ENCODE measurements at regions not wholly inside any gene's neighbourhood (a gene's known extent, or its start where the extent isn't known, plus 50 kb on each side); places are given as distances from the start of the nearest gene placed in this dataset.

DNA sequence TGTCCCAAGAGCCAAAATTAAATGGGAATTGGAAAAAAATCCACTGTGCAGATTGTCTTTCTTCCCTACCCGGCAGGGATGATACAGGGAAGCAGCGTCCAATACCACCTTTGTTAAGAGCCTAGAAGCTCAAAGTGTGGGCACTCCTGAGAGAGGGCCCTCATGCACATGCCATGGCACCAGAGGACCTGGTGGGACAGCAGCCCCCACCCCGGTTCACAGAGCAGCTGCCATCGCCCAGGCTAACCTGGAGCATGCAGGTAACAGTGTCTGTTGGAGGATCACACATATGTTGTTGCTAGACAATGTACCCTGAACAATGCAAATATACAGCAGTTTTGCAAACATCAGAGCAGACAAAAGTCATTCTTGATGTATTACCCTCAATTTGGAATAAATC, 206.5 kb downstream of the TJP1 start:
- Histone ChIP-seq H3K27me3 (ENCODE audit: control insufficient read depth, insufficient read depth, low read length) (no peaks in the 10 kb centered on the region), H3K36me3 (ENCODE audit: control insufficient read depth, insufficient read depth, low read length) (no peaks in the 10 kb centered on the region), H3K4me3 (ENCODE audit: low read depth, low read length) (no peak overlapping the region)
- FAIRE-seq (peak; percentile 23), DNase-seq (ENCODE audit: low read depth) (no peak)
- TF ChIP-seq, protein P1, sequence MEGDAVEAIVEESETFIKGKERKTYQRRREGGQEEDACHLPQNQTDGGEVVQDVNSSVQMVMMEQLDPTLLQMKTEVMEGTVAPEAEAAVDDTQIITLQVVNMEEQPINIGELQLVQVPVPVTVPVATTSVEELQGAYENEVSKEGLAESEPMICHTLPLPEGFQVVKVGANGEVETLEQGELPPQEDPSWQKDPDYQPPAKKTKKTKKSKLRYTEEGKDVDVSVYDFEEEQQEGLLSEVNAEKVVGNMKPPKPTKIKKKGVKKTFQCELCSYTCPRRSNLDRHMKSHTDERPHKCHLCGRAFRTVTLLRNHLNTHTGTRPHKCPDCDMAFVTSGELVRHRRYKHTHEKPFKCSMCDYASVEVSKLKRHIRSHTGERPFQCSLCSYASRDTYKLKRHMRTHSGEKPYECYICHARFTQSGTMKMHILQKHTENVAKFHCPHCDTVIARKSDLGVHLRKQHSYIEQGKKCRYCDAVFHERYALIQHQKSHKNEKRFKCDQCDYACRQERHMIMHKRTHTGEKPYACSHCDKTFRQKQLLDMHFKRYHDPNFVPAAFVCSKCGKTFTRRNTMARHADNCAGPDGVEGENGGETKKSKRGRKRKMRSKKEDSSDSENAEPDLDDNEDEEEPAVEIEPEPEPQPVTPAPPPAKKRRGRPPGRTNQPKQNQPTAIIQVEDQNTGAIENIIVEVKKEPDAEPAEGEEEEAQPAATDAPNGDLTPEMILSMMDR (IDR thresholded peaks at IDR 0.05; ENCODE audit: insufficient read depth, low read length, severe bottlenecking) = no peak

DNA sequence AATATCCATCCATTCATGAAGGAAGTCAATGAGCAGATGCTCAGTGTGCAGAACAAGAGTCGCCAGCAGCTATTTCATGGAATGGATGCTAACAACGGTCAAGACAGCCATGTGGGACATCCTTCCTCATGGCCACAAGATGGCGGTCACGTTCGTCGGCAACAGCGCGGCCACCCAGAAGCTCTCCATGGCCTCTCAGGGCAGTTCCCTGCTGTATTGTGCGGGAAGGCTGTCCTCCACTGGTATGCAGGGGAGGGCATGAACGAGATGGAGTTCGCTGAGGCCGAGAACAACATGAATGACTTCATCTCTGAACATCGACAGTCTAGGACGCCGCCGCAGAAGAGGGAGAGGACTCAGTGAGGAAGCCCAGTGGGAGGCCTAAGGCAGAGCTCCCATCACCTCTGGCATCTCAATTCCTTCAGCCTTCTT, 208.3 kb downstream of the TJP1 start:
- Histone ChIP-seq H3K4me3 (ENCODE audit: low read depth, low read length) (no peak overlapping the region), H3K27me3 (ENCODE audit: control insufficient read depth, insufficient read depth, low read length) (no peaks in the 10 kb centered on the region), H3K36me3 (ENCODE audit: control insufficient read depth, insufficient read depth, low read length) (no peaks in the 10 kb centered on the region)
- TF ChIP-seq, protein P1 (IDR thresholded peaks at IDR 0.05; ENCODE audit: insufficient read depth, low read length, severe bottlenecking) = peak; percentile 16
- FAIRE-seq (no peak), DNase-seq (ENCODE audit: low read depth) (no peak)

DNA sequence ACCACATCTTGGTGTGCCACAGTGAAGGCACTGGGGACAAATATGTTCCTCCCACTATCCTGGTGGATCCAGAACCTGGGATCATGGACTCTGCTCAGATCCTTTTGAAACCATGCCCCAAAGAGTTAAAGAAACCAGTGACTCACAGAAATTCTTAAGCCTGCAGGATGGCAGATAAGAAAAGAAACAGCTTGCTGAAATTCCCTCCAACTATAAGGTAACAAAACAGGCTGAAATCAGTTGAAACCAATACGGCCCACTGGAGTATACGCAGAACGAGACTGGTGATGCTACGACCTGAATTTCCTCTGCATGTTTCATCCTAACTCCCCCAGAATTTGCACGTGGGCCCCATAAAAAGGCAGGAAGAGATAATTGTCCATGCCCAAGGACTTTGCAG, 209.6 kb downstream of the TJP1 start:
- FAIRE-seq (no peak), DNase-seq (ENCODE audit: low read depth) (no peak)
- TF ChIP-seq, protein P1 (IDR thresholded peaks at IDR 0.05; ENCODE audit: insufficient read depth, low read length, severe bottlenecking) = no peak
- Histone ChIP-seq H3K4me3 (ENCODE audit: low read depth, low read length) (no peak overlapping the region), H3K27me3 (ENCODE audit: control insufficient read depth, insufficient read depth, low read length) (no peaks in the 10 kb centered on the region), H3K36me3 (ENCODE audit: control insufficient read depth, insufficient read depth, low read length) (no peaks in the 10 kb centered on the region)

DNA sequence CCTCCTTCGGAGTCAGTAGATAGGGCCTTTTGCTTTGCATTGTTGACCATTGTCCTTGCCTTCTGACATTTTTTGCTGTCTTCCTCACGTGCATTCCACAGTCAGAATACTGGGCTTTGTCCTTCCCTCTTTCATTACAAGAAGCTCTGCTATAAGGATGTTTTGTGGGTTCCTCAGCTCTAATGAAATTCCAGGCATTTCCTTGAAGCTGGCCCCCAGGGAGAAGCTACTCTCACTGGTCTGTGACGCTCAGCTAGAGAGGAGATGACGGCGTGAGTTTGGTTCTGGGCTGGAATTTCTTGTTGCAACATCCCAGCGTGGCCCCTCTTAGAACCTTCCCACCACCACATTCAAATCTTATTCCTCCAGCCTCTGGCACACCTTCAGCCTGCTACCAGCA, 210.2 kb downstream of the TJP1 start:
- DNase-seq (ENCODE audit: low read depth) (no peak), FAIRE-seq (no peak)
- Histone ChIP-seq H3K36me3 (ENCODE audit: control insufficient read depth, insufficient read depth, low read length) (no peaks in the 10 kb centered on the region), H3K4me3 (ENCODE audit: low read depth, low read length) (no peak overlapping the region), H3K27me3 (ENCODE audit: control insufficient read depth, insufficient read depth, low read length) (no peaks in the 10 kb centered on the region)
- TF ChIP-seq, protein P1 (IDR thresholded peaks at IDR 0.05; ENCODE audit: insufficient read depth, low read length, severe bottlenecking) = no peak

DNA sequence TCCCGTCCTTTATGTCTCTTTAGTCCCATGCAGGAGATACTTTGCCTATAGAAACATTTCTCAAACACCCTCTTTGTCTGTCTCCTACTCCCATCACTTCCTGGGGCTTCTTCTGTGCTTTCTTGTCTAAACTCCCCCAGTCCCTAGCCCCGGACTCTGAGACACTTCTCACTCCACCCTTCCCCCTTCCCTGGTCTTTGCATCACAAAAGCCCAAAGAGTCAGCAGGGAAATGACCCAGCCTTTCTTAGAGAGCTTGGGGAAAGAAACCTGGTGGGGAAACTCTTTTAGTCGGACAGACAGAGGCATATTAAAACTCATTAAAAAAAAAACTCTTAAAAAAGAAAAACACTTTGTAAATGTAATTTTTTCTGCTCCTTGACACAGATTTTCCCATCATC, 211.2 kb downstream of the TJP1 start:
- Histone ChIP-seq H3K36me3 (ENCODE audit: control insufficient read depth, insufficient read depth, low read length) (no peaks in the 10 kb centered on the region), H3K27me3 (ENCODE audit: control insufficient read depth, insufficient read depth, low read length) (no peaks in the 10 kb centered on the region), H3K4me3 (ENCODE audit: low read depth, low read length) (no peak overlapping the region)
- TF ChIP-seq, protein P1 (IDR thresholded peaks at IDR 0.05; ENCODE audit: insufficient read depth, low read length, severe bottlenecking) = no peak
- DNase-seq (ENCODE audit: low read depth) (no peak), FAIRE-seq (no peak)

DNA sequence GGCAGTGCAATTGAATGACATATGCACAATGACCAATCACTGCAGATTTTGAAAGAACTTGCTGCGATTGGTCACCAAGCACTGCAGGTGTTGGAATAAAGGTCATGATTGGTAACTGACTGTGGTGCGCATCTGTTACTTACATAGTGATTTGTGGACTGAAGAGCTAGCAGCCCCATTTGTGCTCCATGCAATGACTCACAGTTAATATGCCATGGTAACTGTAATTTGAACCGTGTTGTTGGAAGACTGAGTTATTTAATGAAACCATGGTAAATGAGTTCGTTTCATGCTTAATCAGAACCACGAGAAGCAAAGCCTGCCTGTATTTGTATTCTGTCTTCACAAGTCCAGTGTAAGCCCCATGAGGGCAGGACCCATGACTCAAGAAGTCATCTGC, 220.5 kb downstream of the TJP1 start:
- Histone ChIP-seq H3K36me3 (ENCODE audit: control insufficient read depth, insufficient read depth, low read length) (no peaks in the 10 kb centered on the region), H3K27me3 (ENCODE audit: control insufficient read depth, insufficient read depth, low read length) (no peaks in the 10 kb centered on the region), H3K4me3 (ENCODE audit: low read depth, low read length) (no peak overlapping the region)
- no peak for DNase-seq (ENCODE audit: low read depth)
- TF ChIP-seq, protein P1 (IDR thresholded peaks at IDR 0.05; ENCODE audit: insufficient read depth, low read length, severe bottlenecking) = no peak
- FAIRE-seq = no peak
